GM19238 (cell line): ENCODE measurements at regions not wholly inside any gene's neighbourhood (a gene's known extent, or its start where the extent isn't known, plus 50 kb on each side); places are given as distances from the start of the nearest gene placed in this dataset.

Source experiments
- DNase-seq: peaks from one replicate; pipeline ENCODE4 v3.0.0; 2011; ENCODE audit warnings: low spot score; ENCODE audit not compliant: insufficient read length

- no peak for DNase-seq
Observed at GRCh38 chr6:37105148-37106050, 64.6 kb upstream of the PIM1 start.

- DNase-seq, result no peak
Observed at GRCh38 chr6:37106051-37106363, 63.9 kb upstream of the PIM1 start.

- DNase-seq, result no peak
Observed at GRCh38 chr6:37106554-37106953, 63.4 kb upstream of the PIM1 start.

GRCh38 chr6:37106982-37107491 lies 62.9 kb upstream of the PIM1 start:
- no peak for DNase-seq

GRCh38 chr6:37109714-37110499 lies 60.0 kb upstream of the PIM1 start:
- no peak for DNase-seq

GRCh38 chr6:37110500-37111461 lies 59.2 kb upstream of the PIM1 start:
- DNase-seq, result no peak

- DNase-seq, result no peak
Observed at GRCh38 chr6:37113976-37114375, 56.0 kb upstream of the PIM1 start.

GRCh38 chr6:37114612-37115011 lies 55.3 kb upstream of the PIM1 start:
- no peak for DNase-seq

- DNase-seq, result no peak
Observed at GRCh38 chr6:37115236-37115895, 54.6 kb upstream of the PIM1 start.

GRCh38 chr6:37116326-37116725 lies 53.6 kb upstream of the PIM1 start:
- no peak for DNase-seq

- DNase-seq, result no peak
Observed at GRCh38 chr6:37119387-37119886, 50.5 kb upstream of the PIM1 start.
